Muscle of arm (tissue), 1 donor: ENCODE measurements at regions not wholly inside any gene's neighbourhood (a gene's known extent, or its start where the extent isn't known, plus 50 kb on each side); places are given as distances from the start of the nearest gene placed in this dataset.

Experiments used
- DNase-seq: peaks from one replicate; pipeline ENCODE4 v3.0.0-alpha.2; 2013

DNA sequence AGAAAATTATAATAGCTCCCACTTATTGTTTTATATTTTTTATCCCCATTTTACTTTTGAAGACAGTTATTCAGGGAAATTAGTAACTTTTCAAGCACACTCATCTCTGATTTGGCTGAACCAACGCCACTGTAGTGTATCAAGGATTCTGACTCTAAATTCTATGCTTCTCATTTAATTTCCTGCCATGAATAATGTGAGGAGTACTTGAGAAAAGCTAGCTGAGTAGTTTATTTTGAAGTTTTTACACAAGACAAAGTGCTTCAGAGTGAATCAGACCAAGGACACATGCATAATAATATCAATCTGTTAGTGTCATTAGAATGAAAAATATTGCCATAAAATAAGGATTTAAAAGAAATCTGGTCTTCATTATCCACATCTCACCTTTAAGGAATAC, 329.9 kb downstream of the SLITRK6 start:
- no peak for DNase-seq

DNA sequence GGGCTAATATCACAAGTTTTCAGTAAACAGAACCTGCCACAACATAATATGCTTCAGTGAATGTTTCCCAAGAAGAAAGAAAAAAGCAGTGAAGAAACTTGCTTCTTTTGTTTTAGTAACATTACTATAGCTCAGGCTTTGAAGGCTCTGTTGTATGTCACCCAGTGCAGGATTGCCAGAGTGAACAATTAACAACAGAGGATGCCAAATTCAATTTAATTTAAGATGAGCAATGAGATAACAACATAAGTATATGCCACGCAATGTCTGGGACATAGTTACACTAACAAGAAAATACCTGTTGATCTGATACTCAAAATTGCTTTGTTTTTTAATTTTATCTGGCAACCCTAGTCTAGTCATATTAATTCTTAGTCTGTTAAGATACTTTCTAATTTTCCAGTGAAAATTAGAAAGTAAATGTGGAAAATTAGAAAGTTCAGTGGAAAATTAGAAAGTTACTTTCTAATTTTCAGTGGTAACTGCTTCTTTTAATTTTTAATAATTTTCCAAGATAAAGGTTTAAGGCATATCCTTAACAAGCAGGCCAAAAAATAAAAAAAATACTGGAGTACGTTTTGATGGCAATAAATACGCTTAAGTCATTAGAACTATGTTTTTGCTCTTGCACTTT, 336.3 kb downstream of the SLITRK6 start:
- DNase-seq: no peak

DNA sequence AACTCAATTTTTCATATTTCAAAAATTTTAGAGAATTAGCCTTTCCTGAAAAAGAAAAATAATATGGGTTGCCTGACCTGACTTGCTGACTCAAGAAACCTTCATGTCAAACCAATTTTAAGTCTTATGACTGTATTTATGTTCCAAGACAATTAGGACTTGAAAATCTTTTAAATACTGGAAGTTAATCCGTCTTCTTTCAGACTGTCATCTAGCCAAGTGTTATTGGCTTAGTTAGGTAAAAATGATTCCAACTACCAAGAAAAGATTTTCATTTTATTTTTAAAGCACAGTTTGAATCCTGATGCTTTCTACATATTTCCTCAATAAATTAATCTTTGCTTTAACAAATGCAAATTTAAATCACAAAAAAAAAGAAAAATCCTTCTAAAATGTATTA, 337.6 kb downstream of the SLITRK6 start:
- peak; percentile 12 for DNase-seq

DNA sequence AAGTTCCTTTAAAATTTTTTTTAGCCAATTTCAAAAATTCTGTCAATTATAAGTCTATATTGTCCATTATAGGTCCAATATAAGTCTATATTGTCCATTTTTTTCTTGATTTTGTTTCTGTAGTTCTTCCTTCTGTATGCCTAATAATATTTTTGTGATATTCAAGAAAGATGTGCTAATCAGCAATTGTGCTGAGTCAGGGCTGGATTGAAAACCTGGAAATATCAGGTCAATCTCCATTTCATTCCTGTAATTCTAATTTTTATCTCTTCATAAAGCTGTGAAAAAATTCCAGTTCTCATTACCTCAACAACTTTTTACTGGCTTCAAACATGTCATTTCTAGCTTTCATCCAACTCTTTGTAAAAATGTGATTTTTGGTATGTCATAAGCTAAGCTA, 353.7 kb downstream of the SLITRK6 start:
- no peak for DNase-seq

DNA sequence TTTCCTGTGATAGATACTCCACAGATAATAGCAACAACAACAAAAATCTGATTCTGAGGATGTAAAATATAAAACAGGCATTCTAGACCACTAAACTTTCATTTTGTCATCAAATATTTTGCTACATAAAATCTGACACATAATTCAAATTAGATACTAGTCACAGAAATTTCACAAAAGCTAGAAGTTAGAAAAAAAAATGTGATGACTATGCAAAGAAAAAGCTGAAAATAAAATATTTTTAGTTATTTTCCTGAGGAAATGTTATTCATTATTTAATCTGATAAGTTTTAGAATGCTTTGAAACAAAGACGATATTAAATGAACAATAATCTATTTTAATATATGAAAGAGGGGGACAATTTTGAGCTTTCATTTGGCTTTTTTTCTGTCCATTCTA, 357.2 kb downstream of the SLITRK6 start:
- no peak for DNase-seq

DNA sequence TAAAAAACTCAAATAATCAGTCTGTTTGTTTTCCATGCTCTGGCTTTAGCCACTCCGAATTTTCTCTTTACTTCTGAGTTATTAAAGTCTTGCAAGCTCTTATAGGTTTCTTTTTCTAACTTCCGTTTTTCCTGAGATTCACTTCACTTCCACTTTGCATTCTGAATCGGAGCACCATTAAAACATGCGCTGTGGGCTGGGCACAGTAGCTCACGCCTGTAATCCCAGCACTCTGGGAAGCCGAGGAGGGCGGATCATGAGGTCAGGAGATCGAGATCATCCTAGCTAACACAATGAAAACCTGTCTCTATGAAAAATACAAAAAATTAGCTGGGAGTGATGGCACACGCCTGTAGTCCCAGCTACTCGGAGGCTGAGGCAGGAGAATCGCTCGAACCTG, 357.9 kb downstream of the SLITRK6 start:
- DNase-seq: no peak

DNA sequence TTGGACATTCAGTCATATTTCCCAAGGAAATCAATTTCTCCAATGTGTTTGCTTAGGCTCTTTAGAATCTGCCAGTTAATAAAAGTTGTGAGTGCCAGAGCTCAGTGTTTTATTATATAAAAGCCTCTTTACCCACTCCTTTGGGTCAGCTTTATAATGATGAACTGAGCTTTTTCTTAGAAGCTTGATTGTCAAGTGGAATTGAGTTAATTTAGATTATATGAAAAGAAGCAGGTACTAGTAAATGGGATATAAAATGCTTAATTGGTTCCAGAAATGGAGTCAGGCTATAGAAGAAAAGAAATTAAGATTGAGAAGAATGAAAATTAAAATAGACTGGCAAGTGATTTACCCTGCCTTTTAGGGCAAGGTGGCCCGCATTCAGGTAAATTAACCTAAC, 363.2 kb downstream of the SLITRK6 start:
- no peak for DNase-seq

DNA sequence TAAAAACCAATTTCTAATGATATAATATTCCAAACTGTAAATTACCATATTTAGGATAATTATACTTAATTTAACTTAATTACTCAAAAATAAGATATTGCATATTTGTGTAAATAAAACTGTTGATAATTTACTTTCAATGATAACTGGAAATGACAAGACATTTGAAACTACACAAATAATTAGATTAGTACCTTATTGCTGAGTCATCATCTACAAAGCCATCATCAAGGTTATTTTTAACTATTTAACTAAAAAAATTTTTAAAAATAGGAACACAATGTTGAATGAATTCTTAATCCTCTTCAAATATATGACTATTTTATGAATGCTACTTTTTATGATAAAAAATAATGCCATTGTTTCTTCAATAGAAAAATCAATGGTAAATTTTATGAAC, 364.3 kb downstream of the SLITRK6 start:
- no peak for DNase-seq

DNA sequence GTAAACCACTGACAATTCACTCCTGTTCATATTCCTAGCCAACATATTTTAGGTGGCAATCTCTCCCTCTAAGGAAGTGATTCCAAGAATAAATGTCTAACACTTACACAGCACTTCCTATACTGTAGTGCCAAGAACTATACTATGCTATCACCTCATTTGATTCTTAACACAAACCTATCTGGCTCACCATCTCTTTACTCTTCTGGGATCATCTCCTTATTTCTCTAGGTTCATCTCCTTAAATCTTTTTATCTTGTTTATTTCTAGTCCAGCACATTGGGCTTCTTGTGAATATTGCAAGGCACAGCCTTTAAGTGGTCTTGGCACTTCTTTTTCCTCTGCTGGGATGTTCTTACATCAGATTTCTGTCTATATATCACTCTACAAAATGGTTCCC, 366.3 kb downstream of the SLITRK6 start:
- no peak for DNase-seq

DNA sequence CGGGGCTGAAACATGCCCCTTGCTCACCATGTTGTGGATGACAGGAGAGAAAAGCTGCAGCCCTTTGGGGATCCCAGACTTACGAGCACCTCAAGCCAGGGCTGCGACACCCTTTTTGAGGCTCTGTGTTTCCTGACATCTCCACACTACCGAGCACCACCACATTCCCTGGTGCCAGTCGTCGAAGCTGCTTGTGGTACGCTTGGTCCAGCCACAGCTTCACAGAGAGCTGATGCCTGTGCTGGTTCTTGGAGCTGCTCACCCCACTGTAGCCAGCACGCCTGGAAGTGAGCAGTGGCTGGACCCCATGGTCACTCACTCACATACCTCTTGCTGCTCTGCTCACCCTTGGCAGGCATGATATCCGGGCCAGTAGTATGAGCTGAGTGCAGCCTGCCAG, 367.5 kb downstream of the SLITRK6 start:
- DNase-seq: no peak

DNA sequence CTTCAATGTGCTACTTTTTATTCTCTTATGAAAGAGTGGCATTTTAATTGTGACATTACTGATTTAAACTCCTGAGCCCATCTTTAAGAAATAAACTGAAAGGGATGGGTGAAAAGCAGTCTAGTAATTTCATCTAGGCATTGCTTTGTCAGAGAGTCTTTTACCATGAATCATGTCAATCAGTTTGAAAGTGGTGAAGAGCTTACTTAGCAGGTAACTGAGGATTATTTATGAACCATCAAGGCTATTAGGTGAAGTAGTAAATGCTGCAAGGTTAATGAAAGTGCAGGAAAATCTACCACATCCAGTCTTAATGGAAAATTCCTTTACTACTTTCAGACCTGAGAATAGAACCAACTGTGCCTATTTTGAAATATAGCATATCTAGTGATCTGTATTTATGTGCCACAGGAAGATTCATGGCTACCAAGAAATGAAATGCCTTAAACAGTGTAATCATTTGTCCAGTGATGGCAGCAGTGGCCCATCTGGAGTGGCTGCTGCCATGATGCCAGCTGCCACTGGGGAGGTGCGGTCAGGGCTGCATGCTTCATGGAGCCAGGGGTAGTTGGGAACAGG, 368.9 kb downstream of the SLITRK6 start:
- DNase-seq: no peak

DNA sequence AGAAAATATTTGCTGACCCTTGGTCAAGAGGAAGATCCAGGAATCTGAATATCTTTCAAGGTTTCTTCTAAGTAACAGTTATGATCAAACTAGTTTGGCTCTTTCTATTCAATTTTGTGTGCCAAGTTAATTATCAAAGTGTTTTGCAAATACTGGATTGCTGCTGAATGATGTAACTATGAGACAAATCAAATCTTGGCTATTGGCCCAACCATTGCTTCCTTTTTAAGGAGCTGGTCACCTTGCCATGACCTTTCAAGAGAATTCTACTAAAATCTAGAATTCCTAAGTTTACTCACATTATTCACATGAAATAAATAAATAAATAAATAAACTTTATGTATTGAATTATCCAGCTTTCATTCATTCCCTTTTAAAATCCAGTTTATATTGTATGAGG, 371.8 kb downstream of the SLITRK6 start:
- no peak for DNase-seq

DNA sequence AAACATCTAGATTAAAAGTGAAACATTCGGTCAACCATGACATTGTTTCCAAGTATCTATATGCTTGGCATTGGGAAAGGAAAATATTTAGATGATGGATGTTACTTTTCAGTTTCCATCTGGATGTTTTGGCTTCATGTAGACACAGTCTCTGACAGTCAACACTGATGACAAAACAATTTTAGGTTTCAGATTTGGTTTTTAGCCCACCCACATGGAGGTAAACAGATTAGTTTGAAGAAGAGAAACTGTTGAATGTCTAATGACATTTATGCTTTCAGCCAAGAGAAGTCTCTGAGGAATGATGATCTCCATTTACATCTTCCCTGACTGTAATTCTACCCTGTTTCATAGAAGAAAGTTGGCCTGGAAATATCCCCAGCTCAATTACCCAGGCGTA, 379.1 kb downstream of the SLITRK6 start:
- peak; percentile 69 for DNase-seq

DNA sequence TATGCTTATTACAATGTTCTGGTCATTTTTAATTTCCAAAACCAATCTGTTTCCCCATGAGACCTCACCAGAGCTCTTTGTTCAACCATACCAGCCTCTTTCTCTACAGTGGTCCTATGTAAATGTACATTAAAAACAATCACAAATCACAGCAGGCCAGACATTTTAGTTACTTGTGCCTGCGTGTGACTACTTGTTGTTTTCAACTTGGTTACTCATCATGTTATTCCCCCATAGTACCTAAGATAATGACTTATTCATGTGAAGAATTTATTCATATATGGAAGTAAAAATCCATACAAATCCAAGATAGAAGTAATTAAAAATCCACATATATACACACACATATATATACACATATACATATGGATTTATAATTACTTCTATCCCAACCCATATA, 379.6 kb downstream of the SLITRK6 start:
- DNase-seq: no peak

DNA sequence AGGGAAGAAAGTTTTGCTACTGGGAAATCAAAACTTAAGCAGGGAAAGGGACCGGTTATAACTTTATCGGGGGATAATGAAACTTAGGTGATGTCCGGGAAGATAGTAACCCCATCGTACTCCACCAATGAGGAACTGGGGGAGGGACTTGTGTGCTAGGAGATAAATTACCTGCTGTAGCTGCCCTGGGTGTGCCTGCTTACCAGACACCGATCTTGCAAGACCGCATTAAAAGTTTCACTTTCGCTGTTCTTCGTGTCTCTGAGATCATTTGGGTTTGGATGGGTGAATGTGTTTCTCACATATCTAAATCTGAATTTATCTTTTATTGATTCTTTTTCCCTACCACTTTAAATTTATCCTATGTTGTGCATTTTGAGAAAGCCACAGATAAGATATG, 381.4 kb downstream of the SLITRK6 start:
- DNase-seq: no peak

DNA sequence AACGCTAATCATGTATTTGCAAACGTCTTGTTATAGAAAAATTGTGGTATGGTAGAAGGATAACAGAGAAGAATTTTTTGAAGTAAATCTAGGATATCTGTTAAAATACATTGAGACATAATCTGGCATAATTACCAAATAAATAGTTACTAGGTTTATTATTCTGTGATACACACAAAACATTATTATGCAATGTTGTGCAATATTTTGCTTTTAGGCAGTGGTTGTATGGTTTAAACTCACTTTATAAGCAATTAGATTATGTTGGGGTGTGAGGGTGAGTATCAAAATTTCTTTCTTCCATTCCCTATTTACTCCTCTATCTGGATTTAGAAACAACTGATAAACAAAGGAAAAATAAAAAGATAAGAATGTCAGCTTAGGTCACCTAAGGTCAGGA, 385.6 kb downstream of the SLITRK6 start:
- DNase-seq: no peak

DNA sequence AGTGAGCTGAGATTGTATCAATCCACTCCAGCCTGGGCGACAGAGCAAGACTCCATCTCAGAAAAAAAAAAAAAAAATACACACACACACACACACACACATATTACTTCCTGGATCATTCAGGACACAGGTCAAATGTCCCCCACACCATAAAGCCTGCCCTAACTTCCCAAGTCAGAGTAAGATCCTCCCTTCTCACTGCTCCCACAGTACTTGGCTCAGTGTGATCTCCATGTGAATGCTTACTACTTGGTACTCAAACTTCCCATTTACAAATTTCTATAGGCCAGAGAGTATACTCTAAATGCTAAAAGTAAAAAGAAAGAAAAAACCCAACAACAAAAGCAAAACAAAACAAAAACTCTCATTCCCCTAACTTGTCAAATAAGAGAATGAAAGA, 386.8 kb downstream of the SLITRK6 start:
- DNase-seq: no peak

DNA sequence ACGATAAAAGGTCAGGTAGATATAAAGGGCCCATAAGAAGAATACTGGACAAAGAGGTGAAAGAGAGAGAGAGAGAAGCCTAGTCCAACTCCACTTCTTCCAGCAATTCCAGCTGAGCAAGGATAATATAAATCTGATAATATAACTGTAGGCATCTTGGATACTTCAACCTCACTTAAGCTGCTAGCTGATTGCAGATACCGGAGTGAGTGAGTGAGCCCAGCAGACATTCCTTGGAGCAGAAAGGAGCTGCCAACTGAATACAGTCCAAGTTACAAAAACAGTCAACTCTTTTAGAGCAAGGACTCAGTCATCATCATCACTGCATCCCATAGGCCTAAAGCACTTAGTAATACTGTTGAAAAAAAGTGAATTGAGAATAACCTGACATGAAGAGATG, 387.6 kb downstream of the SLITRK6 start:
- no peak for DNase-seq

DNA sequence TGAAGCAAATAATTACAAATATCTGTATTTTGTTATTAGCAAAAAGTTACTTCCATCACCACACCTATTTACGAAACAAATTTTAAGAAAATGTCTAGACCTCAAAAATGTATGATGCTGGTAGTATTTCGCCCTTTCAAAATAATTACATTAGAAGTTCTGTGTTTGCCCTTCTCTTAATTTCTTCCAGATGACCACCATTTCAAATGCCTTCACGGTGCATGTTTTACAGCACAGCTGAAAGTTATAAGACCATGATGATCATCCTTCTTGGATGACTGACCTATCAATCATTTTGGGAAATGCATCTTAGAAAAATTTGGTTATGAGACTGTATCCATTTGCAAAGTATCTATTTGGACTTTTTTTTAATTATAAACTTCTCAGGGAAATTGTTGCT, 390.8 kb downstream of the SLITRK6 start:
- no peak for DNase-seq

DNA sequence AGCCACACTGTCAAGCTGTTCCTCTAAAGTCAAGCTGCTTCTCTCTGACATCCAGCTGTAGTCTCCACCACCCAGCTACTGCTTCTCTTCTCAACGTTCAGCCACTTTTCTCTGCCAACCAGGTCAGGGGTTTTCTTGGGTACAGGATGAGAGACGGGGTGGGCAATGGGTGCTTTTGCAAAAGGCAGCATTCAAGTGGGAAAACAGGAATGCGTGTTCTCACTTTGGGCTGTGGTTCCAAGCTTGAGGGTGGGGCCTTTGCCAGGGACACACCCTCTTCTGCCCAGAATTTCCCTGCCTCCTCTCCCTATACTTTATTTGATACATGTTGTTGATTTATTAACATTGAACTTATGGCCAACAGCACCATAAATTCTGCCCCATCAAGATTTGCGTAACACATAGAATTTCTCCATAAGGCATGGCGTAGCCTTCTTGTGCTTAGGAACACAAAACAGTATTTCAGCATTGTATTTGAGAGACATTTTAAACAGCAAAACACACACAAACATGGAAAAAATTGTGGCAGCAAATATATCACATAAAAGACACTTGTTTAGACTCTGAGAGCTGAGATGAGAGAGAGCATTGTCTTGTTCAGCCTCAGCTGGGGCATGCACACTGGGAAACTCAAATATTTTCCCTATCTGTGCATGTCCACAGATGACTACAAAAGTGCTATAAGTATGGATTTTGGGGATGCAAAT, 392.8 kb downstream of the SLITRK6 start:
- DNase-seq: no peak

DNA sequence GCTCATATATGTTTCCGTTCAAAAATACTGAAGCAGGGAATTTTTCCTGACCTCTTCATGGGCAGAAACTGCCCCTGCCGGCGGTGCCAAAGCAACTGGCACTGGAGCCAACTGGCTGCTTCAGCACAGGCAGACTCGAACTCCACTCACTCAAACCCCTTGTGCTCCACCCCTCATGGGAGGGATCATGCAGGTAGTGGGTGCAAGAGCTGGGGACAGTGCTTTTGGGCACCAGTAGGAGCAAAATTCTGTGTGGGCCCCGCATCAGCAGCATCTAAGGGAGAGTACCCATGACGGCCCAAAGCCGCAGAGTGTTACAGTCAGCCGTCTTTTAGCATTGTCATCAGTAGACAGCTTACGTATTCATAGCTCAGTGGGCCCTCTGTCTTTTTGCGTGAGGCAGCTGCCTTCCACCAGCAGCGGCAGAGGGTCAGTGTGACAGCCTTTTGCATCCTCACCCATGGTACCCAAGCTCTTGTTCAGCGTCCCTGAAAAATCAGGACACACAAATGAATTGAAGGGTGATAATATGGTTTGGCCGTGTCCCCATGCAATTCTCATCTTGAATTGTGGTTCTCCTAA, 393.8 kb downstream of the SLITRK6 start:
- no peak for DNase-seq

DNA sequence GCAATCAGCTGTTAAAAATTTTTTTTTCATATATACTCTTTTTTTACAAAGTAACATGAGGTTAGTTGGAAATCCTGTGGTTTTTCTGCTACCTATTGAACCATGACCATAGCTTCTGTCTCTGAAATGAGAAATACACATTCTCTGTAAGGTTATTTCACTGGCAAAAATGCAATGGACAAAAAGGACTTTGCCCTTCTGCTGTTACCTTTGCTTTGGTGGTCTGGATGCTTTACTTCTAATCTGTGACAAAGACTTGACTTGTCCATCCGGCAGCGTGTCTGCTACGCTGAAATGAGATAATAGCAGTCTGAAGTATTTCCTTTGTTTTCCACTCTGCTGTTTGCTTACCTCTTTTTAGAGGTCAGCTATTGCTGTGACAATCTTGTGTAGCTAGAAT, 412.8 kb downstream of the SLITRK6 start:
- DNase-seq: no peak

DNA sequence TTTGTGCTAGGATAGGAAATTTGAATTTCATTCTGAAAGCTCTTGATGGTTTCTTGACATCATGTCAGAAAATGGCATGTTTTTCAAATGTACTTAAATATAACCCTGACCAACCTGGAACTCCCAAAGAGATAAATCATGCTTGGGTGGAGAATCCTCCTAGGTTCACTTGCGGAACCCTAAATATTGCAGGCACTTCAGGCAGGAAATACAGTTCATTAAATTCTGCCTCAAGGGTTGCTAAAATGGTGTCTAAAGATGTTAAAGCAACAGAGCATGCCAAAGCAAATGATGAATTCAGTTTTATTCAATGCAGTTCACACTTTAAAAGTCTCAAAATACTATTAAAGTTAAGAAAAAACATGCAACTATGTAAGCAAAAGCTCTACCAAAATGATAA, 415.9 kb downstream of the SLITRK6 start:
- DNase-seq: no peak
